HL-60 (cell line): ENCODE measurements at regions not wholly inside any gene's neighbourhood (a gene's known extent, or its start where the extent isn't known, plus 50 kb on each side); places are given as distances from the start of the nearest gene placed in this dataset.

Source experiments
- DNase-seq, 2 experiments: peaks; one replicate each; pipeline ENCODE4 v3.0.0-alpha.2; 2010 to 2020; ENCODE audit warnings: low read depth in 1 of 2, low spot score in 1 of 2
- H3K27ac ChIP-seq: fragments of 250-450 bp; sonication (Bioruptor Pico); replicated peaks from 2 replicates; pipeline ENCODE4 v1.5.1; 2020; ENCODE audit warnings: mild to moderate bottlenecking, moderate library complexity
- H3K27me3 ChIP-seq: fragments of 250-450 bp; sonication (Bioruptor Pico); 2 replicates; pipeline ENCODE4 v1.5.1; 2021; ENCODE audit warnings: mild to moderate bottlenecking, moderate library complexity; ENCODE audit not compliant: insufficient read depth, poor library complexity, severe bottlenecking
- H3K4me3 ChIP-seq: replicated peaks from 2 replicates; pipeline ENCODE4 v1.5.1; 2011; ENCODE audit warnings: mild to moderate bottlenecking, control low read depth, low read length; ENCODE audit not compliant: insufficient read depth
- CTCF ChIP-seq: IDR thresholded peaks from one replicate; pipeline ENCODE4 v1.5.1; 2011; ENCODE audit warnings: low read length, control low read depth, inconsistent platforms; ENCODE audit not compliant: insufficient read depth
- GABPA ChIP-seq: IDR thresholded peaks from 2 replicates; pipeline ENCODE4 v1.6.1; 2012; ENCODE audit warnings: low read depth
- POLR2AphosphoS5 ChIP-seq: IDR thresholded peaks from 2 replicates; pipeline ENCODE4 v1.6.1; 2012; ENCODE audit warnings: low read depth
- REST ChIP-seq: IDR thresholded peaks from 2 replicates; pipeline ENCODE4 v1.6.1; 2012; ENCODE audit warnings: low read depth; ENCODE audit not compliant: insufficient replicate concordance
- SPI1 ChIP-seq: IDR thresholded peaks from 2 replicates; pipeline ENCODE4 v1.6.1; 2012; ENCODE audit warnings: low read depth, mild to moderate bottlenecking, borderline replicate concordance

DNA sequence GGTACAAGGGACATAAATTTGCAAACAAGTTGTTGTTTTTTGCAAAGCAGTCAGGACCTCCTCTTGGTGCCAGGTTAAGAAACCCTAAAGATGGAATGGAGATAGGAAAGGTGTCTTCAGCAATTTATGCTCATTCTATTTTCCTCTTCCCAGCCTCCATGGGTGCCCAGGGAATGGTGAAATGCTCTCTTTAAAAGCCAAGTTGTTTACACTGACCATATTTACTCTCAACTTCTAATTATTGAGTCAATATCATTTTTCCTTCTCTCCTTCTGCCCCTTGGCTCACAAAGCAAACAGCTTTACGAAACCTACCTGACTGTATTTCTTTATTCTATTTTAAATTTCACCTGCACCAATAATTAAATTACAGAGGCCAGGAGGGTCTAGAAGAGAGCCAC is 138.5 kb upstream of the IRX3 start:
- Histone ChIP-seq H3K4me3 (no peak overlapping the region), H3K27me3 (peaks cover 2% of the 10 kb centered on the region), H3K27ac (no peak overlapping the region)
- no peak for DNase-seq
- TF ChIP-seq REST = no peak
- no peak for TF ChIP-seq CTCF
- no peak for TF ChIP-seq POLR2AphosphoS5
- TF ChIP-seq SPI1 = no peak
- TF ChIP-seq GABPA = no peak

DNA sequence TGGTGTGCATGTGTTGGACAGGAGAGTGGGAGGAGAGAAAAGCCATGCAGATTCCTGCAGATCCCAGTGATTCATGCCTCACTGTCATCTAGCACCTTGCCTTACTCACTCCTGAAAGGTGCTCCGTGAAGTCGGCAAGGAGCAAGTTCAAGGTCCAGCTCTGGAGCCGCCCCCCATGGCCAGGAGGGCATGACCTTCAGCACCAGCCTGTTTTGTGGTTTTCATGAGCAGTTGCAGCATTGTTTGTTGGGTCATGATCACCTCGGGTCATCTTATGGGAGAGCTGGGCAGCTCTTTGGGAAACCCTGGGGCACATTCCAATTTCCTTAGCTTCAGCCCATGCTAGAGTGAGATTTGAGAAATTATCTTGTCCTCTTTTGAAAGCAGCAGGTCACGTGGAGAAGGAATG is 137.5 kb upstream of the IRX3 start:
- TF ChIP-seq POLR2AphosphoS5 (no peak), SPI1 (no peak), REST (no peak), GABPA (no peak), CTCF (no peak)
- no peak overlapping the region for H3K27ac ChIP-seq

DNA sequence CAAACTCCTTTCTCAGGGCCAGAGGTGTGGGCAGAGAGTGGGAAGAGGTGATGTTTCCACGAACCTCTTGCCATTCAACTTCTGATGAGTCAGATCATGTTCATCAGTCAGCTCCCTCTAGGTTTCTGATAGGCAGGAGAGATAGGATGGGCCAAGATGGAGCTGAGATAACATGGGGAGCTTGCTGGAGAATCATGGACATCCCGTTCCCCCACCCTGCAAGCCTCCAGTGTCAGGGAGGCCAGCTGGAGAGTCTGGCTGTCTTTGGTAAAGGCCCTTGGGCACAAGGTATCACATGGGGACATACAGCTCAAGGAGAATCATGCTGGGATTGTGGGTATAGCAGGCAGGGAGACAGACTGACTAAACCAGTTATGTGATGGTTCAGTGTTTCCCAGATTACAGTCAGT is 136.0 kb upstream of the IRX3 start:
- Histone ChIP-seq H3K27me3 (no peaks in the 10 kb centered on the region), H3K27ac (no peak overlapping the region), H3K4me3 (no peak overlapping the region)
- DNase-seq = no peak
- TF ChIP-seq POLR2AphosphoS5 (no peak), SPI1 (no peak), GABPA (no peak), REST (no peak), CTCF (no peak)

More for the DNA sequence above, 137.5 kb upstream of the IRX3 start:
- H3K27me3 ChIP-seq = no peaks in the 10 kb centered on the region
- no peak overlapping the region for H3K4me3 ChIP-seq
- DNase-seq = no peak
